ENCODE measurements at regions not wholly inside any gene's neighbourhood (a gene's known extent, or its start where the extent isn't known, plus 50 kb on each side); places are given as distances from the start of the nearest gene placed in this dataset.

DNA sequence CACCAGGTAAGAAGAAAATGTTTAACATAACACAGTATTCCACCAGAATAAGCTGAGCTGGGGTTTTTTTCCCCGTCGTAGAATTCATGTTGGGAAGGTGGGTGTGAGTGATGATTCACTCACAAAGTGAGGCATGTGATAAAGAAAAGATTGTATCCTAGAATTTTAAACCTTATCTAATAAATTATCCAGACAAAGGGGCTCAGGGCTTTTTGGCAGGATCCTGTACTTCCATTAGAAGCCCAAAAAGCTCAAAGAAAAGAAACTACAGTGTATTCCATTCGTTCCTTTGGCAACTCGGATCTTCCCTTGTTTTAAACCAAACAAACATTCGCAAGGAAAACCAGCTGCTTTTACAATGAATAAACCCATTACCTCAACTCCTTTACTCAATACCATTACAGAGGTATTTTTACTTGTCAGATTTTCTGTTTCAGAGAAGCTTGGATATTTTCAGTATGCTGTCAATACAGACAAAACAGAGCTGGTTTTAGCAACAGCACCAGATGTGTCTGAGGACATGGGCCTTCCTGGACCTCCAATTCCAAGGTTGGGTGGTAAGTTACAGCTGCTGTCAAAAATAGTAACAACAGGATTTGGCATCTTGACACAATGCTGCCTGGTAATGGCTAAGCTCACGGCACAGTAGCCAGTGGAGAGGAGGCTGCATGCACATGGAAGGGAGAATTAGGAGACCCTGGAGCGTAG lies 159.9 kb upstream of the RUNX1 start:
- TF ChIP-seq, protein P1, sequence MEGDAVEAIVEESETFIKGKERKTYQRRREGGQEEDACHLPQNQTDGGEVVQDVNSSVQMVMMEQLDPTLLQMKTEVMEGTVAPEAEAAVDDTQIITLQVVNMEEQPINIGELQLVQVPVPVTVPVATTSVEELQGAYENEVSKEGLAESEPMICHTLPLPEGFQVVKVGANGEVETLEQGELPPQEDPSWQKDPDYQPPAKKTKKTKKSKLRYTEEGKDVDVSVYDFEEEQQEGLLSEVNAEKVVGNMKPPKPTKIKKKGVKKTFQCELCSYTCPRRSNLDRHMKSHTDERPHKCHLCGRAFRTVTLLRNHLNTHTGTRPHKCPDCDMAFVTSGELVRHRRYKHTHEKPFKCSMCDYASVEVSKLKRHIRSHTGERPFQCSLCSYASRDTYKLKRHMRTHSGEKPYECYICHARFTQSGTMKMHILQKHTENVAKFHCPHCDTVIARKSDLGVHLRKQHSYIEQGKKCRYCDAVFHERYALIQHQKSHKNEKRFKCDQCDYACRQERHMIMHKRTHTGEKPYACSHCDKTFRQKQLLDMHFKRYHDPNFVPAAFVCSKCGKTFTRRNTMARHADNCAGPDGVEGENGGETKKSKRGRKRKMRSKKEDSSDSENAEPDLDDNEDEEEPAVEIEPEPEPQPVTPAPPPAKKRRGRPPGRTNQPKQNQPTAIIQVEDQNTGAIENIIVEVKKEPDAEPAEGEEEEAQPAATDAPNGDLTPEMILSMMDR (IDR thresholded peaks at IDR 0.05), result no peak
- no peak for TF ChIP-seq POLR2A (IDR thresholded peaks at IDR 0.05)
